ENCODE measurements at regions not wholly inside any gene's neighbourhood (a gene's known extent, or its start where the extent isn't known, plus 50 kb on each side); places are given as distances from the start of the nearest gene placed in this dataset.
"Not testable (repeated sequence)": the region's sequence is repeated elsewhere in the genome, so short reads cannot be mapped to it uniquely, and the experiment has no call there.

DNA sequence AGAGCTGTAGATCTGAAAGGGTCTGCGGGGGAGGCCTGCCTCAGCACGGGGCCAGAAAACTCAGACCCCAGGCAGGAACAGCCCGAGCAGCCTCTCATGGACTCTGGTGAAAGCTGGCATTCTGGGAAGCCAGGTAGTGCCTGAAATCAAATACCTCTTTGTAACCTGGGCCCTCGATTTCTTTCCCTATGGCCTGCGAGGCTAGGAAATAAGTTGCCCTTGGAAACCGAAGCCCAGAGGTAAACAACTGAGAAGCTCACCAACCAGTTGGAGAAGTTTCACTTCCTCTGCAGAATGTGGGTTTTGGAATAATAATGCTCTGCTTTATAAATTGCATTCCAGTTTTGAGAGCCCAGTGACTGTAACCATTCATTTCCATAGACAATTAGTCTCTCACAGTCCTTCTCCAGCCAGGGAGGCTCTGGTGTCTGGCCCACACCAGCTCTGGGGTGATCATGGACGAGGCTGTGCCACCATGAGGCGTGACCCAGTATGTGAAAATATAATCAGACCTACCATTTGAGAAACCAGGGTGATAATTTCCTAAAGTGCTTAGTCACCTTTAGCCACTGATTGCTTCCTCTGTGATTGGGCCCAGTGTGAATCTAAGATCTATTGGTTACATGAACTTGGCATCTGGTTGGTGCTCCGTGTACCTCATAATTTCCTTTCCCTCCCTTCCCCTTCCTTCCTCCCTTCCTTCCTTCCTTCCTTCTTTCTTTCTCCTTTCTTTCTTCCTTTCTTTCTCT lies 133.1 kb upstream of the PELI1 start:
- Histone ChIP-seq H3K9ac (no peak overlapping the region), H3K27ac (ENCODE audit: low read depth in 2 of 2, low read length in 1 of 2) (peak overlapping the region in 1 of 2 experiments; percentile 4; a peak in 1 of 4 replicates), H3K4me3 (ENCODE audit: low read depth in 2 of 2, low read length in 1 of 2) (no peak overlapping the region), H3K9me2 (no peaks in the 10 kb centered on the region), H3K79me2 (ENCODE audit: insufficient read depth) (no peaks in the 10 kb centered on the region), H3K36me3 (replicated peaks in 1 of 2; ENCODE audit: control insufficient read depth in 1 of 2, insufficient read depth in 2 of 2, low read length in 1 of 2) (no peaks in the 10 kb centered on the region), H4K20me1 (ENCODE audit: insufficient read depth) (no peaks in the 10 kb centered on the region), H3K4me1 (ENCODE audit: control insufficient read depth in 1 of 2, insufficient read depth in 2 of 2, low read depth in 1 of 2, low read length in 1 of 2) (peaks cover 20 to 35% of the 10 kb centered on the region in 2 experiments), H3K4me2 (no peak overlapping the region), H3K9me3 (no peaks in the 10 kb centered on the region), H3F3A (replicated peaks; ENCODE audit: insufficient read depth) (peaks cover 14% of the 10 kb centered on the region), H3K27me3 (ENCODE audit: insufficient read depth) (no peaks in the 10 kb centered on the region), H2AFZ (ENCODE audit: low read depth) (no peak overlapping the region)
- TF ChIP-seq GATA2 (CRISPR knock-in tag; IDR thresholded peaks at IDR 0.05) = no peak
- no peak for TF ChIP-seq RAD21 (IDR thresholded peaks at IDR 0.05; ENCODE audit: low read length)
- TF ChIP-seq NFIC (IDR thresholded peaks at IDR 0.05; ENCODE audit: borderline replicate concordance) = no peak
- no peak for TF ChIP-seq MXI1 (IDR thresholded peaks at IDR 0.05; ENCODE audit: low read depth, low read length)
- TF ChIP-seq, protein P1, sequence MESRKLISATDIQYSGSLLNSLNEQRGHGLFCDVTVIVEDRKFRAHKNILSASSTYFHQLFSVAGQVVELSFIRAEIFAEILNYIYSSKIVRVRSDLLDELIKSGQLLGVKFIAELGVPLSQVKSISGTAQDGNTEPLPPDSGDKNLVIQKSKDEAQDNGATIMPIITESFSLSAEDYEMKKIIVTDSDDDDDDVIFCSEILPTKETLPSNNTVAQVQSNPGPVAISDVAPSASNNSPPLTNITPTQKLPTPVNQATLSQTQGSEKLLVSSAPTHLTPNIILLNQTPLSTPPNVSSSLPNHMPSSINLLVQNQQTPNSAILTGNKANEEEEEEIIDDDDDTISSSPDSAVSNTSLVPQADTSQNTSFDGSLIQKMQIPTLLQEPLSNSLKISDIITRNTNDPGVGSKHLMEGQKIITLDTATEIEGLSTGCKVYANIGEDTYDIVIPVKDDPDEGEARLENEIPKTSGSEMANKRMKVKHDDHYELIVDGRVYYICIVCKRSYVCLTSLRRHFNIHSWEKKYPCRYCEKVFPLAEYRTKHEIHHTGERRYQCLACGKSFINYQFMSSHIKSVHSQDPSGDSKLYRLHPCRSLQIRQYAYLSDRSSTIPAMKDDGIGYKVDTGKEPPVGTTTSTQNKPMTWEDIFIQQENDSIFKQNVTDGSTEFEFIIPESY (IDR thresholded peaks at IDR 0.05; ENCODE audit: borderline replicate concordance, low read depth) = no peak
- TF ChIP-seq EP300 (IDR thresholded peaks at IDR 0.05; ENCODE audit: borderline replicate concordance in 1 of 2, low read depth in 1 of 2, low read length in 1 of 2) = no peak
- TF ChIP-seq, protein P2, sequence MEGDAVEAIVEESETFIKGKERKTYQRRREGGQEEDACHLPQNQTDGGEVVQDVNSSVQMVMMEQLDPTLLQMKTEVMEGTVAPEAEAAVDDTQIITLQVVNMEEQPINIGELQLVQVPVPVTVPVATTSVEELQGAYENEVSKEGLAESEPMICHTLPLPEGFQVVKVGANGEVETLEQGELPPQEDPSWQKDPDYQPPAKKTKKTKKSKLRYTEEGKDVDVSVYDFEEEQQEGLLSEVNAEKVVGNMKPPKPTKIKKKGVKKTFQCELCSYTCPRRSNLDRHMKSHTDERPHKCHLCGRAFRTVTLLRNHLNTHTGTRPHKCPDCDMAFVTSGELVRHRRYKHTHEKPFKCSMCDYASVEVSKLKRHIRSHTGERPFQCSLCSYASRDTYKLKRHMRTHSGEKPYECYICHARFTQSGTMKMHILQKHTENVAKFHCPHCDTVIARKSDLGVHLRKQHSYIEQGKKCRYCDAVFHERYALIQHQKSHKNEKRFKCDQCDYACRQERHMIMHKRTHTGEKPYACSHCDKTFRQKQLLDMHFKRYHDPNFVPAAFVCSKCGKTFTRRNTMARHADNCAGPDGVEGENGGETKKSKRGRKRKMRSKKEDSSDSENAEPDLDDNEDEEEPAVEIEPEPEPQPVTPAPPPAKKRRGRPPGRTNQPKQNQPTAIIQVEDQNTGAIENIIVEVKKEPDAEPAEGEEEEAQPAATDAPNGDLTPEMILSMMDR (IDR thresholded peaks at IDR 0.05) = no peak
- TF ChIP-seq, protein P3, sequence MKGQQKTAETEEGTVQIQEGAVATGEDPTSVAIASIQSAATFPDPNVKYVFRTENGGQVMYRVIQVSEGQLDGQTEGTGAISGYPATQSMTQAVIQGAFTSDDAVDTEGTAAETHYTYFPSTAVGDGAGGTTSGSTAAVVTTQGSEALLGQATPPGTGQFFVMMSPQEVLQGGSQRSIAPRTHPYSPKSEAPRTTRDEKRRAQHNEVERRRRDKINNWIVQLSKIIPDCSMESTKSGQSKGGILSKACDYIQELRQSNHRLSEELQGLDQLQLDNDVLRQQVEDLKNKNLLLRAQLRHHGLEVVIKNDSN (IDR thresholded peaks at IDR 0.05; ENCODE audit: borderline replicate concordance, low read depth) = no peak
- TF ChIP-seq, protein P4, sequence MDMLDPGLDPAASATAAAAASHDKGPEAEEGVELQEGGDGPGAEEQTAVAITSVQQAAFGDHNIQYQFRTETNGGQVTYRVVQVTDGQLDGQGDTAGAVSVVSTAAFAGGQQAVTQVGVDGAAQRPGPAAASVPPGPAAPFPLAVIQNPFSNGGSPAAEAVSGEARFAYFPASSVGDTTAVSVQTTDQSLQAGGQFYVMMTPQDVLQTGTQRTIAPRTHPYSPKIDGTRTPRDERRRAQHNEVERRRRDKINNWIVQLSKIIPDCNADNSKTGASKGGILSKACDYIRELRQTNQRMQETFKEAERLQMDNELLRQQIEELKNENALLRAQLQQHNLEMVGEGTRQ (IDR thresholded peaks at IDR 0.05; ENCODE audit: borderline replicate concordance, low read depth, low read length) = no peak
- TF ChIP-seq EZH2phosphoT487 (IDR thresholded peaks at IDR 0.05; ENCODE audit: borderline replicate concordance, low read depth) = no peak
- TF ChIP-seq, protein P5, sequence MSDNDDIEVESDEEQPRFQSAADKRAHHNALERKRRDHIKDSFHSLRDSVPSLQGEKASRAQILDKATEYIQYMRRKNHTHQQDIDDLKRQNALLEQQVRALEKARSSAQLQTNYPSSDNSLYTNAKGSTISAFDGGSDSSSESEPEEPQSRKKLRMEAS (IDR thresholded peaks at IDR 0.05; ENCODE audit: low read depth) = no peak
- TF ChIP-seq GABPA (IDR thresholded peaks at IDR 0.05; ENCODE audit: low read depth) = no peak
- TF ChIP-seq MEF2A (IDR thresholded peaks at IDR 0.05; ENCODE audit: borderline replicate concordance, low read depth) = no peak
- TF ChIP-seq JUND (IDR thresholded peaks at IDR 0.05) = no peak
- ChIA-PET POLR2A (no interaction called here), CTCF (no interaction called here)
- DNase-seq = no peak
- 98% methylated on average over 5 of the region's 9 CpGs for WGBS (ENCODE audit: low lambda C conversion rate)

DNA sequence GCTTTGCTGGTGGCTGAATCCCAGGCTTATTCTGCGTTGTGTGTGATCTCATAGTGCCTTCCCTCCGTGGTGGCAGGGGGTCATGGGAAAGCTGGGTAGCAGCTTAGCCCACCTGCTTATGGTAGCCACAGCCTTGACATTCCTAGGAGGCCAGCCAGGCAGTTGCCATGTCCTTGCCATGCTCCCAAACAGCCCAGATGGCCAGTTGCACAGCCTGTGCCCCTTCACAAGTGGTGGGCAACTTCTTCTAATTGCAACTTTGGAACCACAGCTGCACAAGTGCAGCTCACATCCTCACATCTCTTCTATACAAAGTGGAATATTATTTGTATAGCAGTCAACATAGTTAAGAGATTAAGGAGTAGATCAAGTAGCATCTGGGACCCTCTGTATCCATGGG lies 136.6 kb upstream of the PELI1 start:
- H3K27me3 ChIP-seq (ENCODE audit: insufficient read depth); CTCF ChIA-PET; H3K27ac ChIP-seq (ENCODE audit: low read depth in 2 of 2, low read length in 1 of 2); H3K9me3 ChIP-seq; H3K36me3 ChIP-seq (replicated peaks in 1 of 2; ENCODE audit: control insufficient read depth in 1 of 2, insufficient read depth in 2 of 2, low read length in 1 of 2); DNase-seq; H4K20me1 ChIP-seq (ENCODE audit: insufficient read depth); H3K4me3 ChIP-seq (ENCODE audit: low read depth in 2 of 2, low read length in 1 of 2); H3K9ac ChIP-seq; POLR2A ChIA-PET; H3K9me2 ChIP-seq; H2AFZ ChIP-seq (ENCODE audit: low read depth); H3F3A ChIP-seq (replicated peaks; ENCODE audit: insufficient read depth); H3K79me2 ChIP-seq (ENCODE audit: insufficient read depth); H3K4me2 ChIP-seq: not testable (repeated sequence)
- WGBS (ENCODE audit: low lambda C conversion rate) = 80% methylated on average over 1 of the region's 2 CpGs
- peaks cover 7 to 14% of the 10 kb centered on the region in 2 experiments; a peak in 2 of 4 replicates for H3K4me1 ChIP-seq (ENCODE audit: control insufficient read depth in 1 of 2, insufficient read depth in 2 of 2, low read depth in 1 of 2, low read length in 1 of 2)

Measured in SK-N-SH (cell line).